HG02981 (cell line): ENCODE measurements at regions not wholly inside any gene's neighbourhood (a gene's known extent, or its start where the extent isn't known, plus 50 kb on each side); places are given as distances from the start of the nearest gene placed in this dataset.
"Not testable (repeated sequence)": the region's sequence is repeated elsewhere in the genome, so short reads cannot be mapped to it uniquely, and the experiment has no call there.

Experiments
- ATAC-seq: cut with Tn5 transposase; IDR thresholded peaks from one replicate; pipeline ENCODE4 v1.9.1; 2021; ENCODE audit warnings: mild to moderate bottlenecking, moderate library complexity; ENCODE audit not compliant: unreplicated experiment

DNA sequence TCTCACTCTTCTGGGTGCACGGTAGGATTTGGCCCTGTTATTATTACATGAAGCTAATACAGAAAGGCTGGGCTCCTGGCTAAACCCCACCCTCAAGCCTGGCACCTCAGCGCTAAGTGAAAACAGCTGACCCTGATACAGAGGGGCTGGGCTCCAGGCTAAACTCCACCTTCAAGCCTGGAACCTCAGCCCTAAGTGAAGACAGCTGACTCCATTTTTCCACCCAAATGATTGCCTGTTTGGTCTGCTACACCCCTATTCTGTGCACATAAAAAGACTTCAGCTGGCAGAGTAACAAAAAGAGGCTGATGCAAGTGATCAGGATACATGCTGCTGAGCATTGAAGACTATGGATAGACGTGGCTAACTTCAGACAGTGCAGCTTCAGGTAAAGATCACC, 148.4 kb upstream of the CLINT1 start:
- no peak for ATAC-seq

DNA sequence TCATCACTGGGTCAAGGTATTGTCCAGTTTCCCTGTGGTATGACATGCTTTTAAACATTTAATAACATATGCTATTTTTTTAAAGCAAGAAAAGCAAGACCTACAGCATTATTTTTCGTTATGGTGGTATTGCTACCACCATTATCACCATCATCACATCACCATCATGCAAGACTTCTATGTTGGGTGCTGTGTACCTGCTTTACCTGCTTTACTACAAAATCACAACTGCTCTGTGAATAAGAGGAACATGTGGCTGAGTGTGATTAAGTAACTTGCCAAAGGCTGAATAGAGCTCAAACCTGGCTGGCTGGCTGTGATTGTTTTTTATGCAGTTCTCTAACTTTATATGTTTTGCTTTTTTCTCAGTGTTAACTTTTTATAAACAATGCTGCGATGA, 140.8 kb upstream of the CLINT1 start:
- ATAC-seq, result no peak

DNA sequence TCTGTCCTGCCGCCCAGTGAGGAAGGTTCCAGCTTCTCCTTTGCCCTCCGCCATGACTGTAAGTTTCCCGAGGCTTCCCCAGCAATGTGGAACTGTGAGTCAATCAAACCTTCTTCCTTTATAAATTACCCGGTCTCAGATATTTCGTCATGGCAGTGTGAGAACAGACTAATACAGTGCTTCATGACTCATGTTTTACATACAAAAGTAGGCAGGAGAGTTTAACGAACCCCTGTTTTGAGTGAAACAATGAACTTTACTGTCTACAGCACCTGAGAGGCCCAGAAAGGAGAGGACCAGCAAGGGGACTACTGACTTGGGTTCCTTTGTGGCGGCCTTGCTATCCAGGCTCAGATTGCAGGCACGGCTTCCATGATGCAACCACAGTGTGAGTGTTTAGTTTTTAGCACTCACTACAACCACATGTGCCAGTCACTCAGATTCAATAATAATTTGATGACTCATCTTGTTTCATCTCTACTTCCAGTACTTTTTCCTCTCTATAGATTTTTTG, 139.1 kb upstream of the CLINT1 start:
- ATAC-seq, result no peak

DNA sequence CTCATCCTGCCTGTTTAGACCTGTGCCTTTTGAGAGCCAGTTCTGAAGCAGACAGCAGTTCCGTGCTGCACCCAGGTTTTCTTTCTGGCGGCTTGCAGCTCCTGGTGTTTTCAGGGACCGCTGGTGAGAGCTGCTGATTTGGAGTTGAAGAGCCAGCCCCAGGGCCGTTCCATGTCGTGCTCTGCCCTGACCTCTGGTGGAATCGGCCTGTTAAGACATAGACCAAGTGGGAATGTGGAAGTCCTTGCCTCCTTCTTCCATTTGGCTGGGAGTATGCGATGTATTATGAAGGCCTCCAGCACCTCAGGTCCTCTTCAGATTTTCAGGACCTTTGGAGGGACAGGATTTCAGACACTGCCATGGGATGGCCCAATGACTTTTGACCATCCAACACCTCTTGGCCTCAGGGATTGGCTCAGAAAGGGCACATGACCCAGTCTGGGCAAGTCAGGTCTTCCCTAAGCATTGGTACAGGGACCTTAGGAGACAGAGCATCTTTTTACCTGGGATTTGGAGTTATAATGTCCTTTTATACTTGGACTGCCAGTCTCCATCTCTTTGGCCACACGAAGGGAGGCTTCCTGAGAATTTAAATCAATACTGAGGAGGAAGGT, 136.1 kb upstream of the CLINT1 start:
- ATAC-seq, result peak; percentile 77

DNA sequence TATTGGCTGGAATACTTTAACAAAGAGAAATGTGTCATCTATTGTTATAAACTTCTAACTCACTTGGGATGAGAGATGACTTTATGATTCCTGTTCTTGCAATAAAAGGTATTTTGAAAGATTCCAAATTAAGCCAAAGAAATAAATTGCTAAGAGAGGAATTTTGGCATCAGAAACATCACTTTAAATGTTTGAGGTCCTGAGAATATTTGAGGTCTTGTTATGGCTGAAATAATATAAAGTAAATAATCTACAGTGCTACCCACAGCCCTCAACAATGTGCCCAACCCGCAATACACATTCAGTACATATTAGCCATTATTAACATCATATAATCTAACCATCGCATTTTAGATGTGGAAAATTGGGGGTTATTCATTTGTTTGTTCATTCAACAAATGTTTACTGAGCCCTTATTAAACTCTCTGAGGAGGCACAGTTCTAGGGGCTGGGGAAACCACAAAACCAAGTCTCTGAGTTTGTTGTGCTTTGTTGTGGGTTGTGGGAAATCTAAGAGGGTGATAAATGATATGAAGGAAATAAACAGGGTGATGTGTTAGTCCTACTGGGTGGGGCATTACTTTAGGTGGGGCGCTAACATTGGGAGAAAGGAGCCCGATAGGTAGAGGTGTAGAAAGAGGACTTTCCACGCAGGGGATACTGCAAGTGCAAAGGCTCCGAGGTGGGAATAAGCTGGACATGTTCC, 135.2 kb upstream of the CLINT1 start:
- ATAC-seq, result no peak

DNA sequence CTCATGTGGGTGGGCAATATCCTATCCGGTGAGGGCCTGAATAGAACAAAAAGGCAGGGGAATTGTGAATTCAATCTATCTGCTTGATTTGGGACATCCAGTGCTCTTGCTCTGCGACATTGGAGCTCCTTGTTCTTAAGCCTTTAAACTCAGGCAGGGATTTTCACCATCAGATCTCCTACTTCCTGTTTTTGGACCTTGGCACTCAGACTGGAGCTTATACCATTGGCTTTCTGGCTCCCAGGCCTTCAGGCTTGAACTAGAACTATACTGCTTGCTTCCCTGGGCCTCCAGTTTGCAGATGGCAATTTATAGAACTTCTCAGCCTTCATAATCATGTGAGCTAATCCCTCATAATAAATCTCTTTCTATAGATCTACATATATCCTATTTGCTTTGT, 134.3 kb upstream of the CLINT1 start:
- ATAC-seq, result no peak

DNA sequence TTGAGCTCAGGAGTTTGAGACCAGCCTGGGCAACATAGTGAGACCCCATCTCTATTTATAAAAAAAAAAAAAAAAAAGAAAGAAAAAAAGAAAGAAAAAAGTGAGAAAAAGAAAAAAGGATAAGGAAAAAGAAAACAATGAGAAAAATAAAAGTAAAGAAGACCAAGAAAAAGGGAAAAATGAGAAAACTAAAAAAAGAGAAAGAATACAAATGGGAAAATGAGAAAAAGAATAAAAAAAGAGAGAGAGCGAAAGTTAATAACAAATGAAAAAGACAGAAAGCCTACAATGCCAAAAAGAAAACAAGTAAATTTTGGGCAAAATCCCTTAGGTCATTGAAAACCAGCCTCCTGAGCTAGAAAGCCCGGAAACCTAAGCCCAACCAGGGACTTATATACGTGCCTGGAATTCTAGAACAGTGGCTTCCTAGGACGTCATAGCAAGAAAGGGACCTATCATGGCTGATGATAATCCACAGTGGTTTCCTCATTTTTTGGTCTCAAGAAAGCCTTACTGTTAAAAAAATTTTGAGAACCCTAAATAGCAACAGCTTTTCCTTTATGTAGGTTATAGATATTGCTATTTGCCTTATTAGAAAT, 131.7 kb upstream of the CLINT1 start:
- ATAC-seq, result no peak

DNA sequence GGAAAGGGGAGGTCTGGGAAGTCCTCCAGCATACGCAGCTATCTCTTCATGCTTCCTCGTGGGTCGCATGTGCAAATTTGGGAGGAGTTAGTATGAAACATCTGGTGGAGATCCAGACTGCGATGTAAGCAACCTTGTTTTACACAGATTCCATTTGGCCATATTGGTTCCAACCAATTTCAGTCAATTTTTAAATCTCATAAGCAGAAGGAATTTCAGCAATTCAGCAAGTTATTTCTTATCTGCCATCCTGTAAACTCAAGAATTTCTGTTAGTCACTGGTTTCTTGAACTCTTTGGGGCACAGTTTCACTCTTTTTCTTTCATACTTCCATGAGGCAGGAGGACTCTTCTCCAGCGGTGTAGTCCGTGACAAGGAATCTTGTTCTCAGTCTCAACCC, 130.4 kb upstream of the CLINT1 start:
- ATAC-seq, result no peak

DNA sequence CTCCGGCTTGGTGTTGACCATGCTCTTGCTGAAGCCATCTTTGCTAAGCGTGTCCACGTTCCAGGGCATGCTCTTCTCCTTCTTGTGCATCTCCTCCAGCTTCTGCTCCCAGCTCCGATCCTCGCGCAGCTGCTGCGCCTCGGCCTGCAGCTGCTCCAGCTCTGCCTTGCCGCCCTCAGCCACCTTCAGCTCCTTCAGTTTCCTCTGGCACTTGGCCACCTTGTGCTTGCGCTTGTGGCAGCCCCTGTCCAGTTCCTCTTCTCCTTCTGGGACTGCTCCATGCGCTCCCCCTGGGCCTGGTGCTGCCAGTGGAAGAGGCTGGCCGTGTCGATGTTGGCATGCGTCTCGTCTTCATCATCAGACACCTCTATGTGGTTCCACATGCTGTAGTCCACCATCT, 128.3 kb upstream of the CLINT1 start:
- no peak for ATAC-seq

DNA sequence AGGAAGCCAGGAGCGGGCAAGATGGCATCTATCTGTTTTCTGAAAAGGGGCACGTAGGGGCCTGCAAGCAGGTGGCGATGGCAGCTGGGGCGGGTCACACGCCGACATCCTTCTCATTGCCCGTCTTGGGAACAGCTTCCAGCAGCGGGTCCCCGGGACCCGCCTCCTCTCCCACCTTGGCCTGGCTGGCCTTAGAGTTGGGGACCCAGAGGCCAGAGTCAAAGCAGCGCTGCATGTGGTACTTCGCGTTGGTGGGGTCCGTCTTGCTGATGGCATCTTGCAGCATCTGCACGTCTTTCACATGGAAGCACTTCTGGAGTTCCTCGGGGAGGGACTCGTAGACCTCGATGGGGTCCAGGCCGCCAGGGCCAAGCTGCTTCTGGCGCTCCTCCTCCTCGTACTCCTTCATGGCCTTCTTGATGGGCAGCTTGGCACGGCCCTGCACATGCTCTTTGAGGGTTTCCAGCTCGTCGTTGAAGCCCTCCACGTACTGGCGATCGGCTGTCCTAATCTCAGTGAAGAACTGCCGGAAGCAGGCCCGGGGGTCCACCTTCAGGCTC, 127.6 kb upstream of the CLINT1 start:
- ATAC-seq, result no peak

DNA sequence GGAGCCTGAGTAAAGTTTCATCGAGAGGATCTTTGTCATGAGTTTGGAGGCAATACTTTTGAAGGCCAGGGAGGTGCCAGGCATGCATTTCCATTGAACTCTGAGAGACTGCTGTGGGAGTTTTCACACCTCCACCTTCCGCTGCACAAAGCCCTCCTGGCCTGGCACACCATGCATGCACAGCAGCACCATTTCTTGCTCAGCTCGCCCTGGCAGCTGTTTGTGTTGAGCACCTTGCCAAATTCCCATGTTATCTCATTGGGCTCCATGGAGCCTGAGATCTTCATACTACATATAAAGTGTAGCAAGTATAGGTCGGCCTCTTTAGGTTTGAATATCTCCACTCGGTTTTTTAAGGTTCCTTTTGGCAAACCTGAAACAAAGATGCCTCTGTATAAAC, 125.7 kb upstream of the CLINT1 start:
- no peak for ATAC-seq

DNA sequence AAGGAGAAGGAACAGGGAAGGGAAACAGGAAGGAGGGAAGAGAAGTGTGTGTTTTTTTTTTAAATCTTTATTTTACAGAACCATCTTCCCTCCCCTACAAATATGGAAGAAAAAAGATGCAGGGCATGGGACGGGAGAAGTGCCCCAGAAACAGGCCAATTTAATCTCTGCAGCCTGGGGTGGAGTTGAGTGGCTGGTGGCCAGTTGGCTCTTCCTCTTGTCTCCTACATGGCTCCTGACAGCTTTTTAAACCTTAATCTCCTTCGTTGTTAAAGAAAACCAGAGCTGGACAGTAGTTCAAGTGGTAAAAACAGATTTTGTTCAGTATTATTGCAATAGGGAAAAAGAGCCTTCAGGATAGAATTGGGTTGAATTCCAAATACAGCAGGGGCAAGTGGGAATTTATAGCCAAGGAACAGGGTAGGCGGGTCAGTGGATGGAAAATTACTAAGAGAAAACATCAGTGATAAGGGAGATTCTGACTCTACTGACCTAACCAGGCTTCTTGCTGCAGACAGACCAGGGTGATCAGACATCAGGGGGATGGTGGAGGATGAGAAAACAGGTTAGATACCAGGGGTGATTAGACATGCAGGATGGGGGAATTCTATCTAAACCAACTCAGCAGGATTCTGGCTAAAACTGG, 125.1 kb upstream of the CLINT1 start:
- no peak for ATAC-seq

DNA sequence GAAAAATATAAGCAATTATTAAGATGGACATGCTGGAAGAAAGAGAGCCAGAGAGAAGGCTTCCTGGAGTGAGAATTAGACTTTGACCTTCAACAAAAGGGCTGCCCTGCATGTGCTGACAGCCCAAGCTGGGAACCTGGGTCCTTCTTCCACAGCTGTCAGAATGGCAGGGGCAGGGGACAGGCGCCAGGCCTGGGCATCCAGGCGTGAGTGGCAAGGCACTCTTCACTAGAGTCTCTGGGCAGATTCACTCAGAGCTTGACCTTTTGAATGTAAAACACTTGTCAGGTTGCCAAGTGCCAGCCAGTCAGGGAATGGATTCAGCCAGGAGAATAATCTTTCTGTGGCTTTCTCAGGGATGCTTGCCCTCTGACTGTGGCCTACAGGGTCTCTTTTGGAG, 119.1 kb upstream of the CLINT1 start:
- no peak for ATAC-seq

DNA sequence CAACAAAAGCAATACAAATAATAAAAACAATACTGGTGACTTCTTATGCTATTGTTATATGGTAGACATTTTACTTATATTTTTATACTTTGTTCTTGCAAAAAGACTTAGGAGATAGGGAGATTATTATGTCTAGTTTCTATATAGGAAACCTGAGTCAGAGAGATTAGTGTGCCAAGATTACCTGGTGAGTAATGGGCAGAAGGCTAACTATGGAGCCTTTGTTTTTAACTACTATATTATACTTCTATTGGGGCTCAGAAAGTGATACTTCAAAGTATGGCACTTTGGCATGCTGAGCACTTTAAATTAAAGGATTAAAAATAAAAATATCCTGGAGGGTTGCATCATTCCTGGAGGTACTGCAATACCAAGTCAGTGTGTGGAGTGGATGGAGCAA, 117.5 kb upstream of the CLINT1 start:
- ATAC-seq, result no peak

DNA sequence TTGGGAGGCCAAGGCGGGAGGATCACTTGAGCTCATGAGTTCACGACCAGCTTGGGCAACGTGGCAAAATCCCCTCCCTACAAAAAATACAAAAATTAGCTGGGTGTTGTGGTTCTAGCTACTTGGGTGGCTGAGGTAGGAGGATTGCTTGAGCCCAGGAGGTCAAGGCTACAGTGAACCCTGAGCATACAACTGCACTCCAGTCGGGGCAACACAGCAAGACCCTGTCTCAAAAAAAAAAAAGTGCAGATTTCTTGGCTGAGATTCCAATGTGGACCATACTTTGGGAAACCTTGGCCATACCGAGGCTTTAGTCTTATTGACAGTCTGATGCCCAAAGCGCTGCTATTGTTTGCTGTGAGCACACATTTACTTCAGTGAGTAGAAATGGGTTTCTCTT, 113.6 kb upstream of the CLINT1 start:
- ATAC-seq, result no peak

DNA sequence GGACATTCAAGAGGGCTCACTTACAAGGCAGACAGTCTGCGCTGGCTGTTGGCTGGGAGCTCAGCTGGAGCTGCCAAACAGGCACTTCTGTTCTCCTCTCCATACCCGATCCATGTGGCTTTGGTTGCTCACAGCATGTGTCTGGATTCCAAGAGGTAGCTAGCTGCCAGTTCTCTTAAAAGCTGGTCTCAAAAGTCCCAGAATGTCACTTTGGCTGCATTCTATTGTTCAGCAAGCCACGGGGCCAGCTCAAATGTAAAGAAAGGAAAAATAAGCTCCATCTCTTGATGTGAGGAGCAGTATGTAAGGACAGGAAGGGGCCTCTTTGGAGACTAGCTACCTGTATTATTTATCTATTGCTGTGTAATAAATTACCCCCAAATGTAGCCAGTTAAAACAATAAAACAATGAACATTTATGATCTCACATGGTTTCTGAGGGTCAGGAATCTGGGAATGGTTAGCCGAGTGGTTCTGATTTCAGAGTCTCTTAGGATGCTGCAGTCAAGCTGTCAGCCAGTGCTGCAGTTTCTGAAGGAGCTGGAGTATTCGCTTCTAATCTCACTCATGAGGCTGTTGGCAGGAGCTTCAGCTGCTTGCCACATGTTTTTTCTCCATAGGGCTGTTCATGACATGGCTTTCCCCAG, 112.7 kb upstream of the CLINT1 start:
- no peak for ATAC-seq

DNA sequence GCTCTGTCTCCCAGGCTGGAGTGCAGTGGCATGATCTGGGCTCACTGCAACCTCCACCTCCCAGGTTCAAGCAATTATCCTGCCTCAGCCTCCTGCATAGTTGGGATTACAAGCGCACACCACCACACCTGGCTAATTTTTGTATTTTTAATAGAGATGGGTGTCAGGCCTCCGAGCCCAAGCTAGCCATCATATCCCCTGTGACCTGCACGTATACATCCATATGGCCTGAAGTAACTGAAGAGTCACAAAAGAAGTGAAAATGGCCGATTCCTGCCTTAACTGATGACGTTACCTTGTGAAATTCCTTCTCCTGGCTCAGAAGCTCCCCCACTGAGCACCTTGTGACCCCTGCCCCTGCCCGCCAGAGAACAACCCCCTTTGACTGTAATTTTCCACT, 109.6 kb upstream of the CLINT1 start:
- not testable (repeated sequence) for ATAC-seq

DNA sequence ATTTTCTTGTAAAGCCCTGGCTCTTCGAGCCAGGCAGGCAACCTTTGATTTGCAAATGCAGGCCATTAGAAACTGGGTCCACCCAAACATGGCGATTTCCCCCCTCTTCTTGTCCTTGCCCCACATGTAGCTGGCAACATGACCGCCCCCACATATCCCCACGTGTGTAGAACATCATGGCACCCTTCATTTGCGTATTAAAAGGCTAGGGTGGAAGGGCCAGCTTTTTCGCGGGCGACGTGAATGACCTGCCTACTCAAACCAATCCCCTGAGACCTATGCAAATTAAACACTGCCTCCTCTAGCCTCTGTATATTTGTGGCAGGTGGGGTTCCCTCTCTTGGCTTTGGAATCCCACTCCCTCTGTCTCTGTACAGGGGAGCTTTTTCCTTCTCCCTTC, 107.0 kb upstream of the CLINT1 start:
- no peak for ATAC-seq

DNA sequence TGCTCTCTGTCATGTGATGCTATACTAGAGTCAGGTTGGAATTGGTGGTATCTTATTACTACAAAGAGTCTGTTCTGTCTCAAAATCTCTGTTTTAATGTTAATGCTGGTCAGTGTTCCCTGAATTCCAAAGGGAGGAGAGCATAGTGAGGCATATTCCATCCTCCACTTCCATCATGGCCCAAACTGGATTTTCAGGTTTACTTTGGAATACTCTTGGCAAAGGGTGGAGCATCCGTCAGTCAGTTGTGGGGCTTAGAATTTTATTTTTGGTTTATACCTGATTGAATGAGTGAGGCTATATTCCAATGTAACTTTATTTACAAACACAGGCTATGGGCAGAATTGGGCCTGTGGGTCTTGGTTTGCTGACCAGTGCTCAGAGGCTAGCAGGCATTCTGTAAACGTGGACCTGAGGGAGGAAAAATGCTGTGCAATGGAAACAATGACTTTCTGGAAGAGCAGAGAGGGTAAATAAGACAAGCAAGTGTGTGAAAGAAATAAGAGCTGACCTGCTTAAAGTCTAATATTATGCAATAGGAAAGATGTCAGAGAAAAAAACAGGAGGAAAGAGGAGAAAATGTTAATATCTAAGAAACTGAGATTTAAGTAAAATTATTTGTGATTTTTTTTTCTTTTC, 106.2 kb upstream of the CLINT1 start:
- ATAC-seq, result no peak

DNA sequence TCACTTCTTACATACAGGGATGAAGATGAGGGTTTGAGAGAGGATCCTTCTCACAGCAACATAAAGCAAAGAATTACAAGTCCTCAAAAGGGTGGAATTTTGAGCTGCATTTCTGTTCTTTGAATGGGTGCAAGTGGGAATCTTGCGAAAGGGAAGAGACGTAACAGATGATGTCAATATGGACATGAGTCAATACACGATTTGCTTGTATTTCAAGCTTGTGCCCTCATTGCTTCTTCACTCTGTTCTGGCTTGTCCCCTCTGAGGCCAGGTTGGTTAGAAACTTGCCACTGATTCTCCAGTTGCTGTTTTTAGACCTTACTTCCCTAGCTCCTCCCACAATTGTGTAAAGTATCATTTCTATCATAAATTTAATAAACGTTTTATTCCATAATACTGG, 104.8 kb upstream of the CLINT1 start:
- no peak for ATAC-seq

DNA sequence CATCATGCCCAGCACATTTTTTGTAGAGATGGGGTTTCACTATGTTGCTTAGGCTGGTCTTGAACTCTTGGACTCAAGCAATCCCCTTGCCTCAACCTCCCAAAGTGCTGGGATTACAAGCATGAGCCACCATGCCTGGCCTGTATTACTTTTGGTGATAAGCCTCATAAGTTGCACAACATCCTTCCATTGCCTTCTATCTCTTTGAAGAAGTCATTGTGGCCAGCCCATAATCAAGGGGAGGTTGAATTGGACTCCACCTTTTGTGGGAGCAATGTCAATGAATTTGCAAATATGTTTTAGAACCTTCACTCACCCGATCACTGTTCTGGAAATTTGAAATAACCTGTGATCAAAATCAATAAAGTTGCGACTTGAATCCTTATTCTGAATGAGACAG, 104.3 kb upstream of the CLINT1 start:
- ATAC-seq, result no peak
